Stimulated activated CD8-positive, alpha-beta memory T cell treated with anti-CD3 and anti-CD28 coated beads, Interleukin-12 subunit alpha, Interleukin-12 subunit beta, amount 100 ng/mL, for 1 hour (primary cell): ENCODE measurements at regions not wholly inside any gene's neighbourhood (a gene's known extent, or its start where the extent isn't known, plus 50 kb on each side); places are given as distances from the start of the nearest gene placed in this dataset.

Experiments
- DNase-seq: peaks from one replicate; pipeline ENCODE4 v3.0.0-alpha.2; 2020; ENCODE audit warnings: low read depth

DNA sequence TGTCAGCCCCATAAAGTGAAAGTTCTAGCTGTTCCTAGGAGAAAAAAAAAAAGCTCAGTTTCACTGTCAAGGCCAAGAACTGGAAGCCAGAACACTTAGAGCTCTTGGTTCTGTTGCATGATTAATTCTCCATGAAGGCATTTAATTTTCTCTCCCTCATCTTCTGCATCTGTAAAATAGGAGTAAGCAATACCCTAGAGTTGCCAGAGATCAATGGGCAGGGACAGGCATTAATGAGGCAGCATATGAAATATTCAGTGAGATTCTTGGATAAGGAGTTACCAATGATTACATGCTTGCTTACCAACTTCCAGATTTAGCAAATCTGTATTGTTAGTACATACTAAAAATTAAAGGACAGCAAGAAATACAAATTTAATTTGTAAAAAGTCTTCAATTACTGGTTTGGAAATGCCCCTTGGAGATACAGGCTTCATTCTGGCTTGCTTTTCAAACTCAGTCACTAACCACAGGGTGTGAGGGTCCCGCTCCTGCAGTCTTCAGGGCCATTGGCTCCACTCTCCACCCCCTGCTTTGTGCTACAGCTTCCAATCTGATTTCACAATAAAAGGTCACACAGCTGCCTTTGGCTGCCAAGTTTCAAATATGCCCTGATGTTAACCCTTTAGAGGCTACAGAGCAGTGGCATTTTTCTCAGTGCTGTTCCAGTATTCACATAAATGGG, 624.6 kb downstream of the BNC2 start:
- DNase-seq, result no peak

DNA sequence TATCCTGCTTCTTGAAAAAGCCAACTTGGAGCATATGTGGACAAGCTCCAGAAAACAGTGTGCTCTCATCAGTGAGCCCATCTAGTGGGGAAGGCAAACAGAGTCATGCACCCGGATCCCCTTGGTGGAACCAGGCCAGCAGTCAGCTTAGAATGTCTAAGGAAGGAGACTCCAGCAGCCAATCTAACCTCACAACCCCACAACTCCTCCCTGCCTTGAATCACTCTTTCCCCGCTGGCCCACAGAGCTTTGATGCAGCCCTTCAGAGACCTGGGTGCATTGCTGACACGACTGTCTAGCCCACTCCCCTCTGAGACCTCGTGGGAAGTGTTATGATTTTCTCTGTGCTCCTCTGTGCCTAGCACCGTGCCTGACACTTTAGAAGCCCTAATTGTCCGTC, 623.7 kb downstream of the BNC2 start:
- DNase-seq, result no peak

DNA sequence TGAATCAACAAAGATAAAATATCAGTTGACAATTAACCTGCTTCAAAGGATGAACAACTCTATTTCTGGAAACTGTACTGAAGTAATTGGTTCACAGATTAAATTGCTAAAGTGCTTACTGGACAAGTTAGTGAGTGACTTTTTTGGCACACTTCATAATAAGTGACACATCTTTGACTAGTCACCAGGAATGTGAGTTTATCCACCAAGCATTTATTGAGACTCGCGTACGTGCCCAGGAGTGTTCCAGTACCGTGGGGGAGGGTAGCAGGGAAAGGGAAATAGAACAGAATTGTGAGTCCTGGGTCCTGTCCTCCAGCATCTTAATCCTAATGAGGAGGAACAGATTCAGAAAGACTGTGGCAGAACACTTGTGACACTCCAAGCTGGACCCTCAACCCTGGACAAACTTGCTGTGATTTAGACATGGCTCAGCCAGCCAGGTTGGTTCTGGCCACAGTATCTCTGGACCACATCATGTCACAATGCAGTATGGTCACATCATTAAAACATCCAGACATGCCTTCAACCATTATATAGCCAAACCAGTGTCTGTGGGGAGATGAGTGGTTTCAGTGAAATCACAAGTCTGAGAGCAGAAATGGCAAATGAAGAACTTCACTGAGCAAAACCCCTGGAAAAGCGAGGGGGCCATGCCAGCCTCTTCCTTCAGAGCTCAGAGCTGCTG, 623.1 kb downstream of the BNC2 start:
- DNase-seq, result no peak

DNA sequence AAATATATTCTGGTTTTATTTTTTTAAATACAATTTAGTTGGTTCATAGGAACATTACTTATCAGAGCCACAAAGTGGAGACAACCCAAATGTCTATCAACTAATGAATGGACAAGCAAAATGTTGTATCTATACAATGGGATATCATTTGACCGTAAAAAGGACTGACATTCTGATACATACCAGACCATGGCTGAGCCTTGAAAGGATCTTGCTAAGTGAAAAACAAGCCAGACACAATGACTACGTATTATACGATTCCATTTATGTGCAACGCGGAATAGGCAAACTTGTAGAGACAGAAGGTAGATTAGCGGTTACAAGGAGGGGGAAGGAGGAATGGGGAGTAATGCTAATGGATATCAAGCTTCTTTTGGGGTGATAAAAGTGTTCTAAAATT, 621.6 kb downstream of the BNC2 start:
- no peak for DNase-seq

DNA sequence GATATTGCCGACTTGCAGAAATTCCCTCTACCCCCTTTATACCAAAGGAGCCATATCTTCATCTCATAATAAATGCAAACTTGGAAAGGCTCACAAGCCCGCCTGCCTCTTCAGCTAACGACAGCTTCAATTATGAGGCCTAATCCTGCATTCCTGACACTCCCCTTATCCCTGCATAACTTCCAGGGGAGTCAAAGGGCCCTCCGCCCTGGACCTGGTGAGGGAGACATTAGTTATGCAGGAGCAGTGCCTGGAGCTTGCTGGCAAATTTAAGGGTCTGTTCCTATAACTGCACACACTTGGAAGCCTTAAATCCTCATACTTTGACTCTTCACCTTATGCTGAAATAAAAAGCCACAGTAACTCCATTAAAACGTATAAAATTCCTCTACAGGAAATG, 617.9 kb downstream of the BNC2 start:
- no peak for DNase-seq

DNA sequence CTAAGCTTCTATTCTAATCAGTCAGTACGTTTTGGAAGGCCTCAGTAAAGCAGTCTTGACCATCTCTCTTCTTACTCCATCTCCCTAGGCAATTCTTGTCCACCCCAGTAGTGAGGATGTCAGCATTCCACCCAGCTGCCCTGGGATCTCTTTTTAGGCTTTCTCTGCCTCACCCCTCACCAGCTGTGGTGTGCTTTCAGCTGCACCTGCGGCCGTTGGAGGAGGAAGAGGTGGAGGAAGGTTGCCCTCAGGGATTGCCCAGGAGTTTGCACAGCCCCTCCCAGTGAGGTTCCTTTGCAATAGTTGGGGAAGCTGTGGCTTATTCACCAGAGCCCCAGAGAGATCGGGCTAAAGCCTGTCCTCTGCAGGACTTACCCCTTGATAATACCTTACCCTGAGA, 615.8 kb downstream of the BNC2 start:
- no peak for DNase-seq

DNA sequence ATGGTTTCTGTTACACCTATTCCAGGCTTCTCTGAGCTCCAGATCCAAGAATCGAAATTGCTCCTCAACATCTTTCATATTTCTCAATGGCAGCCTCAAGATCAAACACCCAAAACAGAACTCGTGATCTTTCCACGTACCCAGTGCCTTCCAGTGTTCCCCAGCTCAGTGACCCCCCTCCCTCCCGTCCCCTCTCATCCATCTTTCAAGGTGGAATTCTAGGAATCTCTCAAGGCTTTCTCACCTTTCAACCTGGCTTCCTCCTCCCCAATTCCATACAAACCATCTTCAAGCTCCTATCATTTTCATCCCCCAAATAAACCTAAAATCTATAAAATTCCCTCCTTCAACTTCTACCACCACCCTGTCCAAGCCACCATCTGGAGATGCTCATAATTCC, 615.3 kb downstream of the BNC2 start:
- no peak for DNase-seq

DNA sequence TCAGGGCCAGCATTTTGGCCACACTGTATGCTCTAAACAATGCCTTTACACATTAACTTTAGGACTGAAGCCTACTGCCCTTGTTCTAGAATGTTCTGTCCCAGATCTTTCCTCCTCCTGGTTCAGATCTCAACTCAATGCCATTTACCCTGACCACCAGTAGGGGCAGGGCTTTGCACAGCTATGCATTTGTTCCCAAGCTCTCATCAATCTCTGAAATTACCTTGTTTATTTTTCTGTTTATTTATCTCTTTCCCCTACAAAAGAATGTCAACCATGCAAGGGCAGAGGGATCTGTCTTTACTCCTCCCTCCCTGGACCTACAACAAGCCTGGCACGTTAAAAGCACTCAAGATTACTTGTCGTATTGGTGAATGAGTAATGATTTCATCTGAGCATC, 612.9 kb downstream of the BNC2 start:
- no peak for DNase-seq

DNA sequence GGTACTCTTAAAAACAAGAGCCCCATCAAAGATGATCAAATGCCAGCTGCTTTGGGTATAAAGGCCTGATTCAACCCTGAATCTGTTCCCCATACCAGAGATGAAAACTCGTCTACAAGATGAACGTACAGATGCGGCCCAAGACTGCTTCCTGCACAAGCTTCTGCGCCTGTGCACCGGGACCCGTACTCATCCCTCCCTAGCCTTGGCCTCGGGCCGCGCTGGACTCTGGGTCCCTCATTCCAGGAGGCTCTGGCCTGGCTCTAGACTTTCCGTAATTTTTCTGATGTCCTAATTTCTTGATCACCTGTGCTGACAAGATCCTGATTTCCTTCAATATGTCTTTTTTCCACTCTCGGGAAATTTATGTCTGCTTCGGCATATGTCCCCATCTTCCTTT, 612.3 kb downstream of the BNC2 start:
- DNase-seq, result no peak

DNA sequence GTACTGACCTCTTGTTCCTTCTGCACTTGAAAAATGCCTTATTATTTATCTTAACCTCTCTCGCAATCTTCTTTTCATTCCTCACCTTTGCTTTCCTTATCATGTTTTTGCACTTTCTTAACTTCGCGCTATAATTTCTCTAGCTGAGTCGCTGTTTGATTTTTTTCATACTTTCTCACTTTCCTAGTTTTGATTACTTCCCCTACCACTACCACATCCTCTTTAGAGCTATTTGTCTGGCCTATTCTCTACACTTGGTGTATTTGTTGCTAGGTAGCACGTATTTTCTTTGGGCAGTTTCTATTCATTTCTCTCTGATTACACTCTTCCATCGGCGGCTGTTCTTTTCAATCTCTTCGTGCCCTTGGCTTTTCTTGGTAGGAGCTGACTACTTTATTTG, 611.8 kb downstream of the BNC2 start:
- no peak for DNase-seq

DNA sequence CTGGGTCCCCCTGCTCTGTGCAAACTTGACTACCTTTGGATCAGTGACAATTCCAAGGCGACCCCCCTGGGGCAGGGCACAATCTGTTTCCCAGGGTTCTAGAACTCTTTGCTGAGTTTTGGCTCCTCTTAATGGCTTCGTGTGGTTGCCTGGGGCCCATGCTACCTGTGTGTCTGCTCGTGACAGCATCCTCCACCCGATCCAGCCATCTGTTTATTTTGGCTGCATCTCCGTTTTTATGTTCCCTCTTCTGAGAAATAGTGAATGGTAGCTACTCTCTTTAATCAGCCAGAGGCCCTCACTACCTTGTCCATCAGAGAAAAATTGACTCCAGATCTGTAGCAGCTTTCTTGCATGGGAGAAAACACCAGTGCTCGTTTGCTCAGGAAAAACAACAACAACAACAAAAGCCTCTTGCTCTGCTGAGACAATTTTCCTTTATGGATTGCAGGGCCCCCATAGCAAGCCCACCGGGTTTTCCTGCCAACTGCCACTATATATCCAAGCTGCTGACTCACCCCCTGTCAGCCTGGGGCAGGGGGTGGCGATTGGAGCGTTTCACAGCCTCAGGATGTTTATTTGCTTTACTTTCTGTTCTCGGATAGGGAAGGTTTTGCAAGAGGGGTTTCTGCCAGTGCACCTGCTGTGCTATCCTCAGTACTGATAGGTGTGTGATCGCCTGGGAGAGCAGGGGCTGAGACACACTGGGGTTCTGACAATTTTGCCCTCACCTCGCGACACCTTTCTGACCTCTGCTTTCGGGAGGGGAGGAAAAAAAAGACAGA, 607.8 kb downstream of the BNC2 start:
- DNase-seq, result no peak

DNA sequence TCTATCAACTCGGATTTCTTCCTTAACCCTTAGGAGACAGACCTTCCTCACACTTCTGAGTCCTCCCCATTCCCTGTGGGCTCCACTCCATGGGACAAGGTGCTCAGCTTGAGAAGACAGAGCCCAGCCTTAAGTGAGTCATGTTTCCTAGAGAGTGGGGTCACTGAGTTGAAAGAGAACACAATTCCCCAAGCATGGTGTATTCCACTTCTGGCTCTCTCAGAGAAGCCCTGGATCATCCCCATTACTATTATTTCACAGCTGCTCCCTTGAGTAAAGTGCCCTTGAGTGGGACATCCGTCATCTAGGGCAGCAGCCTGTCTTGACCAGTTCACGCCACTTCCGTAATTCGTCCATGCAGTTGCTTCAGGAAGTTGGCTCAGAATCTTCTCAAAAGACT, 604.8 kb downstream of the BNC2 start:
- no peak for DNase-seq

DNA sequence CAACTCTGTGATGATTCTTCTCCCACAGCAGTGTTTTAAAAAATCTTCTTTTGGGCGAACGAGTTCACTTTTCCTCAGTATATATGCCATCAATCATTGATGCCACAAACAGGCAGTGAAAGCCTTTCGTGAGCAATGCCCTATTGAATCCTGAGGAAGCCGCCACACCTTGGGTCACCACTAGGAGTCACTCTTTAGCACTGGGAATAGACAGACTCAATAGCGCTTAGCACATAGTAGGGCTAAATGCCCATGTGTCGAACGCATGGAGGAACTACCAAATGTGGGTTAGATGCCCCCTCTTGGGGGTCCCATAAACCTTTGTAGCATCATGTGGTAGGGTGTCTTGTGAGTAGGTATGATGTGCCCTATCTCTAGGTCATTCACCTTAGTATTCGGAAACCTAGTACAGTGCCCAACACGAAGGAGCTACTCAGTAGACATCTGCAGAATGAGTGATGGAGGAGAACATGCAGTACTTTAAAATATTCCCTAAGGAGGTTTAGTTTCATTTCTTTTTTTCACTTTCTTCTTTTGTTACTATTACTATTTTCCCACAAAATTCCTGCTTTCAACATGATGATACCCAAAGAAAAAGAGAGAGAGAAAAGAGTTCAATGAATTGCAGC, 603.7 kb downstream of the BNC2 start:
- DNase-seq, result no peak

DNA sequence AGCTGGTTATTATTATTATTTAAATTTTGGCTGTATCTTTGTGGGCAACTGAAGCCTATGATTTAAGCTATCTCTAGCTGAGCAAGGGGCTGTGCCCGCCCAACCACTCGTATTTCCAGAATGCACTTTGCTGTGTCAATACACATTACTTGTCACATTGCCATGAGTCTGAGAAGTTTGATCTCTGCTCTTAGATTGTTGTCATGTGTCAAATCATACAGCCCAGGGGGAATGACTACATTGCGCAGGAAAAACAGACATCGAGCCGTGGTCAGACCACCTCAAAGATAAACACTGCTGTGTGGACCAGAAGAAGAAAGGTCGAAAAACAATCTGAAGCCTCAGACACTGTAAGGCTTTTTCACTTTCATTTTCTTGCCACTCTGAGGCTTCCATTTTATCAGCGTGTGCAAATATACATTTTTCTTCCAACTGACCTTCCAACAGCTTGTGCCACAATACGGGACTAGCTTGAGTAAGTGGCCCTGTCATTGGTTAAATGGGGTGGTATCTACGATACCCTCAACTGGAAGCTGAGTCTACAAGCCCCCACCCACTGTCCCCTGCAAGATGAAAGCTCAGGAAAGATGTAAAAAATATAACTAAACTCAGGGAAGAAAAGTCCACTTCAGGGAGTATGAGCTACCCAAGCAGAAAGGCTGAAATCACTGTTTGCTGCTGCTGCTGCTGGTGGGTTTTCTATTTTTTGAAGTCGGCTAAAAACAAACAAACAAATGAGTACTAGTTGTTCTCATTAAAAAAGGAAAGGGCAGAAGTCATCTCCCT, 603.0 kb downstream of the BNC2 start:
- DNase-seq, result no peak

DNA sequence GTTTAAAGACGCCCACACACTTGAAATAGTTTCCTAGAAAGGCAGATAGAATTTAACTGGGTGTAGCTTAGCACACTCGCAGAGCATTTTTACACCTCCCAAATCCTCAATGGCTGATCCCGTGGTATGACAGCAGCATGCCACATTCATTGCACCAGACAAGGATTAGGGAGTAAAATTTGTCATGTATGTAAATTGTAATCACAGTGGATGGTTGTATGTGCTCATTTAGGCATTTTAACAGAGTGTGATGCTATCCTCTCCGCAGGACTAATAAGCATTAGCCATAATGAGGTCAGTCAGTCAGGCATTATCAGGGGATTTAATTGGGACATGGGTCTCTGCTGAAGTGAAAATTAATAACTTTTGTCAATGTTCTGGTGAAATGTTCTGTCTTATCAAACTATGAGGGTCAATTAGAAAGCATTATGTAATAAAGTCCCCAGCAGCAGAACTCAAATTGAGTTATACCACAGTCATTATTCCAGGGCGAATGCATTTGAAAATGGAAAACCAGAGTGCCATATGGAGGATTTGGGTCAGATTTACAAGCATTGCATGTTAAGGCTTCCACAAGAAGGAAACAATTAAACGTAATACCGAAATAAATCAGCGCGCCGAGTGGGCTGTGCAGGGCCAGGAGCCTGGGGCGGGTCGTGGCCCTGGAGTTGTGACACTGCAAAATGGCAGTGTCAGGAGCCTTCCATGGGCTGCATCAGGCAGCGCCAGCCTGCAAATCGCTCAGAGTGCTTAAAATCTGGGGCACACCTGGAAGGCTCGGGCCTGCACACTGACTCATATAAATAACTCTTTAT, 602.2 kb downstream of the BNC2 start:
- DNase-seq, result no peak

DNA sequence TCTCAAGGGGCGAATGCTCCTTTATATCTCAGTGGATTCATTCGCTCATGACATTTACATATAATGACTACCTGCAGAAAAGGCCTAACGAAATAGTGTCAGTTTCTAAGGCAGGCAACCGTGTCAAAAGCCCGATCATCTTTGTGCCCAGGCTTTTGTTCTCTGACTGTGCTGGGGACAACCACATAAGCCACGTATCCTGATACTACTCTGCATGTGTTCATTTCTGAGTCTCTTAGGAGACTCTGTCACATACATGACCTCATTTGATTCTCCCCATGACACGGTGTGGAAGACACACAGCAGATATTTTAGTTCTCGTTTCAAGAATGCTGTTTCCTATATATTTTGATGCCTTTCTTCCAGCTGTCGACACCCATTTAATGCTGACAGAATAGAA, 598.5 kb downstream of the BNC2 start:
- no peak for DNase-seq

DNA sequence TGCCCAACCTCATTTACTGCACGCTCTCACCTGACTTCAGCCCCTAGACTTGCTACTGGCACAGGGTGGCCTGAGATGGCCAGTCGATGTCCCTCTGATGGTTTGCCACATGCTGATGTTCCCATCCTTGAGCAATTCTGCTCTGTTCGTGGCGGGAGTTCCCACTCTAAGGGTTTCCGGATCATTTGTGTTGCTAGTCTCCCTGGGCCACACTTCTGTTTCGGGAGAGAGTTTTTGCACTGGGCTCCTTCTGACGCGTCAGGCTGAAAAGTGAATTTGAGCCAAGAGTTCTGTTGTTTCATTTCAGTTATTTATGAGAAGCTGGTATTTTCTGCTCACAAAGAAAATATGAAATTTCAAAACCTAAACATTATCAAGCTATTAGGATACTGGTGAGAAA, 597.7 kb downstream of the BNC2 start:
- DNase-seq, result no peak

DNA sequence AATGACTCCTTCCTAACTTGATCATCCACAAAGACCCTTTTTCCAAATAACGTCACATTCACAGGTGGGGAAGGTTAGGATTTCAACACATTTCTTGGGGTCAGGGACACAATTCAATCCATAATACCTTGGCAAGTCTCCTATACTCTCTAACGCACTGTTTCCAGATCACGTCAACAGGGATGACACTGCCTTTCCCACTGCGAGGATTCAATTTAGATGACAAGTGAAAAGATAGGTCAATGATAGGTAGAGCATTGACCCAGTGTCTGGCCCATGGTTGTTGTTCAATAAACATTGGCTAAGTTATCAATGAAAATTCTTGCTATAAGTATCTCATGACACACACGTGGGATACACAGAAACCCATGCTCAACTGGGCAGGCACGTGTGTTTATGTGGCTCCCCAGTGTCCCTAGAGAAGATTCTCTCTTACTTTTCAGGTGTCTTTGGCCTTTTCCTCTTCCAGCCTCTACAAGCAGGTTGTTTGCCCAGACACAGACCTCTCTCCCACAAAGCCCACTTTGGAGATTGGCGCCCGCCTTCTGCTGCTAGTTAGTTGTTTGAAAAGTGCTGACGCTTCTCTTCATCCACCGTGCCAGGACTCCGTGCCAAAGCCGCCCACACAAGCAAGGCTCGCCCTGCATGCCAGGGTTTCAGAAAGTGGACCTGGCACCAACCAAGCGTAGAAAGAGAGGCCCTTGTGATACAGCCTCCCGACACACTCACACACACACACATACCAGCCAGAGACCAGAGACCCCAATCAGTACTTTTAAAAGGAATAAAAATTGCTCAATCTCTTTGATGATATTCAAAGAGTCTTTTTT, 594.5 kb downstream of the BNC2 start:
- DNase-seq, result no peak

DNA sequence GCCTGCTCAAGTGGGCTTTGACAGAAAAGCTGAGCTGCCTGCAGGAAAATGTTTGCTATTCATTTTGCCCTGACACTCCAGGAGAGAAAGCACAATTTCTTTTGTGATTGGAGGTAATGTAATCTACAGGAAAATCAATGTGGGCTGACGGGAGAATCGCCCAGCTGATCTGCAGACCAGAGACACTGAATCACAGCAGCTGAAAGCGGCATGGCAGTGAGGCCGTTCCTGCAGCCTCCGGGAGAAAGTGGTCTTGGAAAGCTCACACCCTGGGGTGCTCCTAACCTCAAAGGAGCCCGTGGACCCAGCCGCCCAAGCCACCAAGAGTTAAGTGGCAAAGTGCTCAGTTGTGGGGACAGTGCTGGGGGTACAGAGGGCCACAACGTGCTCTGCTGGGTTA, 593.6 kb downstream of the BNC2 start:
- DNase-seq, result no peak

DNA sequence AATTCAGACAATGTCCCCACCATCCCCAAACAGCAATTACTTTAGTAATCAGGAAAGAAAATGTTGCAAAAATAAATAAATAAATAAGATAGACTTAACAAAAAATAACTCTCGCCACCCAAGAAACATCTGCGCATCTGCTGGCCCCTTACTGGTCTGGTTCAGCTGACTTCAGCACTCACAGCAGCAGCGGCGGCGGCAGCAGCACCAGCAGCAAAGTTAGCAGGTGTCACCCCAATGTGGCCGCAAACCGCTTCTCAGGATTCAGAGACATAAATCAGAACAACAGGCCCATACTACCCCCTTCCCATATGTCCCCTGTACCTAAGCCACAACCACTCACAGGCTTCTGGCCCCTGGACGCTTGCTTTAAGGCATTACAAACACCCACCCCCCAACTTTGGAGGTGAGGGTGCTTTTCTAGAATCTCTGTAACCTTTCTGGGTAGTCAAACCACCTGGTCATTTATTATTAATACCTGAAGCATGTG, 593.0 kb downstream of the BNC2 start:
- DNase-seq, result no peak
